Stimulated activated CD4-positive, alpha-beta T cell treated with anti-CD3 and anti-CD28 coated beads, Interleukin-15, amount 100 ng/mL, for 1 hour (primary cell): ENCODE measurements at regions not wholly inside any gene's neighbourhood (a gene's known extent, or its start where the extent isn't known, plus 50 kb on each side); places are given as distances from the start of the nearest gene placed in this dataset.
"Not testable (repeated sequence)": the region's sequence is repeated elsewhere in the genome, so short reads cannot be mapped to it uniquely, and the experiment has no call there.

Source experiments
- DNase-seq, 2 donors: peaks; one replicate each; pipeline ENCODE4 v3.0.0-alpha.2; 2020; ENCODE audit warnings: low read depth in 1 of 2, low spot score in 1 of 2

DNA sequence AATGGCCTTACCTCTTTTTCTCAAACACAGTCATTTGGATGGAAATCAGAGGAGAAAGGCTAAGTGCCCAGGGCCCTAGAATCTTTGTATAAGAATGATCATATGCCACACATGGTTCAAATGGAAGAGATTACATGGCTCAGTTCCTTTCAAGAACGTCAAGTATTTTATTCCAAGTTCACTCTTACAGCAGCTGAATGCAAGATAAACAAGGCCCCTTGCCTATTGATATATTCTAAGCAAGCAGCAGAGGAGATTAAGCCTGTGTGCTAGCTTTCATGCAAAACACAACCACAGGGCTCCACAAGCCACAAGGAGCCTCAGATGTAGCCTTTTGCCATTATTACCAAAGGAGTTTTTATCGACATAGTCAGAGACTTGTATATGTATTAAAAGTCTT lies 55.3 kb upstream of the SLCO6A1 start:
- DNase-seq, result no peak

GRCh38 chr5:102554728-102555127 lies 55.9 kb upstream of the SLCO6A1 start:
- no peak for DNase-seq

GRCh38 chr5:102561894-102562760 lies 63.3 kb upstream of the SLCO6A1 start:
- DNase-seq, result no peak

GRCh38 chr5:102570747-102571146 lies 71.9 kb upstream of the SLCO6A1 start:
- DNase-seq, result no peak

- no peak for DNase-seq
These were observed 79.6 kb upstream of the SLCO6A1 start for GRCh38 chr5:102578362-102578761.

- no peak for DNase-seq
These were observed 80.6 kb upstream of the SLCO6A1 start for GRCh38 chr5:102579379-102579778.

GRCh38 chr5:102581011-102581410 lies 82.2 kb upstream of the SLCO6A1 start:
- no peak for DNase-seq

DNA sequence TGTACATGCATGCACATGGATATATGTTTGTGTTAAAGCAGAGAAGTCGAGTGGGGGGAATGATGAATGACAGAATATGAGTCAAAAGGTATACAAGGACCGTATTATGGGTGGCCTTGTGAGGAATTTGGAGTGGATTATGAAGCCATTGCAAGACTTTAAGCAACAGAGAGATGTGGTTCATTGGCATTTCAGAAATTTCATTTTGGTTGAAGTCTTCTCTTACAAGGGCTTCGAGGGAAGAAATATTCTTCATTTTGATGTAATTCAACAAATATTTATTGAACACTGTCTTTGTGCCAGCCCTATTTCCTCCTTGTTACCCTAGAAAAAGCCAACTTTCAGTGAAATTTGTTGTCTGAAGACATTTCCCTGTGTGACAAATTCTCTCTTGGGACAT lies 83.9 kb upstream of the SLCO6A1 start:
- DNase-seq, result no peak

DNA sequence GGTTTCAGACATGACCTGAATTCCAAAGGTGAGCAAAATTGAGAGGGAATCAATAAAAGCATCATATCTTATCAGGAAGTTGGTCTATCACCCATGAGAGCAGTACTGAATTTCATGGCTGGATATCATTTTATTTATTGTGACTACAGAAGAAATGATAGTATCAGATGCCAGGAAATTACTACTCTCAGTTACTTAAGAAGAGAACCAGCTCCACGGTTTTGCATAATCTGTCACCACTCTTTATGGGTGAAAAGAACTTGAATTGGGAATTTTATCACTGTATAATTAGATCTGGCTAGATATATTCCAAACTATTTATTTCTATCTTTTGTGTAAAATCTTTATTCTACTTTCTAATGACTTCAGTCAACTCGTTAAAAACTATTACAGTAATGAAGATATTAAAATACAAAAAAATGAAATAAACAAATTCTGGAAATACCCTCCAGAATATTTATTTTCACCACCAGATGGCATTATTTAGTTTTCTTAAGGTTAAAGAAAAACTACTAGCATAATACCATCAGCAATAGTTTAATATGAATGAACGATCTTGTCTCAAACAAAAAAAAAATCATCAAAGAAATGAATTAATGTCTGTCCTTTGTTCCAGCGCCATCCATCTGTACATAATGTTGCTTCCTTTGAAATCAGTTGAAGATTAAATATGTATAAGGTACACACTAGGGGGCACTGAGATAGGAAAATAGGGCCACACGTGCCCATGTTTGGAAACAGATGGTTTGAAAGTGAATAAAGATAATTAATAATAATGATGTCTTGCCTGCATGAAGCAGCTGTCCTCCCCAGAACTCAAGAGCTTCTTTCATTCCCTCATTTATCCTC lies 84.7 kb upstream of the SLCO6A1 start:
- DNase-seq, result no peak

DNA sequence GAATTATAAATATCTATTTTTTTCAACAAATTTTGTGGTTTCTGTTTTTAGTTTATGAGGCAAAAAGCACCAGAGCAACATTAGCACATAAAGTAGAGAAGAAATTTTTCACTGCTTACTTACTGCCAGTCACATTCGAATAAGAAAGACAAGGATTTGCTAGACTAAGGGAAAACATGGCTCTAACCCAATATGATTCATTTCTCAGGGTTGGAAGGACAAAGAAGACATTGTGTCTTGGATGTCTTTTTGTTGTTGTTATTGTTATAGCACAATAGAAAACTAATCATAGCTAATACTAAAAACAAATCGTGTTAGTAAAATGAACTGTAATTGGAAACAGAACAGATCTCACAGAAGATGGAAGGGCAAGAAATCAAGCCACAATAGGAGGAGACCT lies 90.9 kb upstream of the SLCO6A1 start:
- DNase-seq, result no peak

DNA sequence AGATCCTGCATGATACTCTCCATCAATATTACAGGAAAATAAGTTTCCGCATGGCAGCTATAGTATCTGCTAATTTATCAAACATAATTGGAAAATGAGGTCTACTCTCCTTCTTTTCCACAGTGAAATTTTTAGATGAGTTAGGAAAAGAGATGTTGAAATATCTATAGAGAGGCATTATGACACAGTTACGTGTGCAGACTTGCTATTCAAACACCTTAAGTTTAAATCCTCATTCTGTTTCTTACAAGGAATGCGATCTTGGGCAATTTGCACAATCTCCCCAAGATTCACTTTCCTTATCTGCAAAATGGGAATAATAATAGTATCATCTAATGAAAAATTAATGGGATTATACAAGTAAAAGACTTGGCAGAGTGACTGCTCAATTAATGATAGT lies 91.7 kb upstream of the SLCO6A1 start:
- DNase-seq, result no peak

GRCh38 chr5:102591650-102592049 lies 92.8 kb upstream of the SLCO6A1 start:
- no peak for DNase-seq

- DNase-seq, result not testable (repeated sequence)
These were observed 93.8 kb upstream of the SLCO6A1 start for GRCh38 chr5:102592586-102592985.

- no peak for DNase-seq
These were observed 95.4 kb upstream of the SLCO6A1 start for GRCh38 chr5:102594192-102594591.

GRCh38 chr5:102595332-102595731 lies 96.5 kb upstream of the SLCO6A1 start:
- no peak for DNase-seq

DNA sequence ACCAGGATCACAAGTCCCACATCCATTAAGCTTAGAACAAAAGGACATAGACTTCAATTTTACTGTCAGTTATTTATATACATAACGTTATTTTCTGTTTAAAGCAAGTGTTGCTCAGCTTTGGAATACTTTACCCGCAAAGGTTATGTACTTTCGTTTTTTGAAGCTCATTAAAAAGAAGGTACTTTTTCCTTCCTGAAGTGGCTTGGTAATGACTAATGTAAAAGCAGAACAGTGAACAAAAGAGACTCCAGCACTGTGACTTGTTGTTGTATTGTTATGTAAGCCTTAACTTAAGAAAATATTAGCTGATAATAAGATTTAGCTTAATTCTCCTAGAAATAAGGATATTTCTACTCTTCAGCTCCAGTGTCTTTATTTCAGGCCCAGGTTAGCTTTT lies 97.3 kb upstream of the SLCO6A1 start:
- DNase-seq, result no peak

- no peak for DNase-seq
These were observed 98.2 kb upstream of the SLCO6A1 start for GRCh38 chr5:102596951-102597350.

GRCh38 chr5:102599289-102599688 lies 100.5 kb upstream of the SLCO6A1 start:
- DNase-seq, result no peak

- DNase-seq, result no peak
These were observed 102.2 kb upstream of the SLCO6A1 start for GRCh38 chr5:102600964-102601363.

DNA sequence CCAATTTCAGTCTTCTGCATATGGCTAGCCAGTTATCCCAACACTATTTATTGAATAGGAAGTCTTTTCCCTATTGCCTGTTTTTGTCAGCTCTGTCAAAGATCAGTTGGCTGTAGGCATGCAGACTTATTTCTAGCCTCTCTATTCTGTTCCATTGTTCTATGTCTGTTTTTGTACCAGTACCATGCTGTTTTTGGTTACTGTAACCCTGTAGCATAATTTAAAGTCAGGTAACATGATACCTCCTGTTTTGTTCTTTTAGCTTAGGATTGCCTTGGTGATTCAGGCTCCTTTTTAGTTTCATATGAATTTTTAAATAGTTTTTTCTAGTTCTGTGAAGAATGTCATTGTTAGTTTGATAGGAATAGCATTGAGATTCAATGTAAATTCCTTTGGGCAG lies 104.9 kb upstream of the SLCO6A1 start:
- no peak for DNase-seq

GRCh38 chr5:102608414-102608813 lies 109.6 kb upstream of the SLCO6A1 start:
- DNase-seq, result no peak

GRCh38 chr5:102611312-102611711 lies 112.5 kb upstream of the SLCO6A1 start:
- DNase-seq, result no peak
